BJ (cell line): ENCODE measurements at regions not wholly inside any gene's neighbourhood (a gene's known extent, or its start where the extent isn't known, plus 50 kb on each side); places are given as distances from the start of the nearest gene placed in this dataset.

ENCODE experiments used
- CTCF ChIA-PET: fragments of 350-600 bp; formaldehyde crosslinking; extraction: SDS; loops from one replicate; lab custom pipeline; 2021; ENCODE audit warnings: antibody characterized with exemption, inconsistent platforms; lab: Yijun Ruan, JAX
- POLR2A ChIA-PET: fragments of 300-600 bp; sonication (Branson Sonifier 250); formaldehyde crosslinking; extraction: SDS; loops from one replicate; lab custom pipeline; 2021; ENCODE audit warnings: antibody characterized with exemption; lab: Charles Lee
- DNase-seq: peaks from one replicate; pipeline ENCODE4 v3.0.0-alpha.2; 2011; ENCODE audit warnings: low read depth
- H3K27me3 ChIP-seq: 2 replicates; pipeline ENCODE4 v1.6.0; 2011; ENCODE audit warnings: low read length; ENCODE audit not compliant: control insufficient read depth, insufficient read depth
- H3K36me3 ChIP-seq: 2 replicates; pipeline ENCODE4 v1.5.1; 2011; ENCODE audit warnings: low read length; ENCODE audit not compliant: control insufficient read depth, insufficient read depth
- H3K4me3 ChIP-seq: 2 replicates; pipeline ENCODE4 v1.5.1; 2011; ENCODE audit warnings: low read depth, mild to moderate bottlenecking, control low read depth, low read length
- CTCF ChIP-seq: IDR thresholded peaks from 2 replicates; pipeline ENCODE4 v1.5.1; 2011; ENCODE audit warnings: low read depth, mild to moderate bottlenecking, control low read depth, inconsistent platforms, low read length, moderate library complexity; ENCODE audit not compliant: insufficient read depth

DNA sequence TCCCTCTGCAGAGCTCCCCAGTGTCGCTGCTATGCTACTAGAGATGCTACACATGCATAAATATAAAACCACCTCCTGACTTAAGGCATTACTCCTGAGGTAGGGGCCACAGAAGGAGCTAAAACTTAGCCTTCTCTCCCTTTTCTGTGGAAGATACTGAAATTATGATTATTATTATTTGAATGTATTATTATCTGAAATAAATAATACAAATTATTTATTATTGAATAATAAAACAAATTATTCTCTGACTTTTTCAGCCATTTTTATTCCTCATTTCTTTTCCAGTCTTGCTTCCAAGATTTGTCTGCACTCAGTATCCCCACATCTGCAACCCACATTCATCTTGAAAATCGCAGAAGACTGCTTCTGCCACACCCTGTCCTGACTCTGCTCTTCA lies 414.9 kb upstream of the ACO1 start:
- ChIA-PET POLR2A (no interaction called here), CTCF (no interaction called here)
- TF ChIP-seq CTCF = no peak
- Histone ChIP-seq H3K36me3 (no peaks in the 10 kb centered on the region), H3K4me3 (no peak overlapping the region), H3K27me3 (no peaks in the 10 kb centered on the region)
- DNase-seq = no peak

DNA sequence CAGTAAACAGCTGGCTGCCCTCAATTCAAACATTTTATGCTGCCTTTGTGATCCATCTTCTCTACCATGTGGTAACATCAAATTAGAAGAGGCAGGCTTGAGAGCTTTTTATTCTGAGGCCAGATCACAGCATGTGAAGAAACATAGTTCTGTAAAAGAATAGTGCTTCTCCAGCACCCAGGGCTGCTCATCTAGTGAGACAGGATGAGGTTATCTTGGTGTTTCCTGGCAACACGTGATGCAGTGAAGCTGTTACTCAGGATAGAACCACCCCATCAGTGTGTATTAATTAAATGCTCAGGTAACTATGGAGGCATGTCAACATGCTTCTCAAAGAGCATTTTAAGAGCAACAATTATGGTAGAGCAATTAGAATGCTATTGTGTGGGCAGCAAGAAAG lies 400.5 kb upstream of the ACO1 start:
- ChIA-PET POLR2A (no interaction called here), CTCF (no interaction called here)
- no peak overlapping the region for H3K4me3 ChIP-seq
- H3K27me3 ChIP-seq = no peaks in the 10 kb centered on the region
- TF ChIP-seq CTCF = no peak
- DNase-seq = no peak
- H3K36me3 ChIP-seq = no peaks in the 10 kb centered on the region

GRCh38 chr9:31996331-31996730 lies 388.1 kb upstream of the ACO1 start:
- CTCF ChIA-PET = no interaction called here
- no peaks in the 10 kb centered on the region for H3K36me3 ChIP-seq
- H3K27me3 ChIP-seq = no peaks in the 10 kb centered on the region
- no peak for DNase-seq
- TF ChIP-seq CTCF = no peak
- H3K4me3 ChIP-seq = no peak overlapping the region
- POLR2A ChIA-PET = no interaction called here

GRCh38 chr9:32004431-32005076 lies 379.9 kb upstream of the ACO1 start:
- ChIA-PET CTCF (no interaction called here), POLR2A (no interaction called here)
- Histone ChIP-seq H3K36me3 (no peaks in the 10 kb centered on the region), H3K4me3 (no peak overlapping the region), H3K27me3 (no peaks in the 10 kb centered on the region)
- no peak for DNase-seq
- no peak for TF ChIP-seq CTCF

DNA sequence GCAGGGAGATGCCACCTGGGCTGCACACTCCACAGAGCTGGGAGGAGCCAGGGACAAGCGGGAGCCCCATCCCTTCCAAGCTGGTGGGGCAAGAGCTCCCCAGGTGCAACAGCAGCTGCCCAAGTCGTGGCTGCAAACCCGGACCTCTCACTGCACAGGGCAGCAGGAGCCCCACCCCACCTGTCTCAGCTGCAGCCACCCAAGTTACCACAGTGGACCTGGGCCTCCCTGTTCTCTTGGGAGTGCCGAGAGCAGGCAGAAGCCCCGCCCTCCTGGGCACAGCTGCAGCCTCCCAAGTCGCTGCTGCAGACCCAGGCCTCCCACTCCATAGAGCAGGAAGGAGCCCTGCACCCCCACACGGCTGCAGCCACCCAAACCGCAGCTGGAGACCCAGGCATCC lies 374.1 kb upstream of the ACO1 start:
- Histone ChIP-seq H3K36me3 (no peaks in the 10 kb centered on the region), H3K27me3 (no peaks in the 10 kb centered on the region), H3K4me3 (no peak overlapping the region)
- TF ChIP-seq CTCF = no peak
- no peak for DNase-seq
- ChIA-PET CTCF (no interaction called here), POLR2A (no interaction called here)
